Upper lobe of left lung (tissue), 4 donors: ENCODE measurements at regions not wholly inside any gene's neighbourhood (a gene's known extent, or its start where the extent isn't known, plus 50 kb on each side); places are given as distances from the start of the nearest gene placed in this dataset.

Experiments used
- CTCF ChIP-seq, 6 experiments: fragments of 450-650 bp in 4 of 6; fragments of 200-600 bp in 2 of 6; sonication (generic) in 2 of 6; IDR thresholded peaks; one replicate each; pipeline ENCODE4 v1.5.1; 2016 to 2019; ENCODE audit warnings: antibody characterized with exemption in 6 of 6
- POLR2A ChIP-seq, 4 donors: fragments of 450-650 bp; IDR thresholded peaks; one replicate each; pipeline ENCODE4 v1.5.1; 2016 to 2017; ENCODE audit warnings: antibody characterized with exemption in 4 of 4, mild to moderate bottlenecking in 2 of 4

- TF ChIP-seq CTCF (IDR thresholded peaks at IDR 0.05) (no peak), POLR2A (IDR thresholded peaks at IDR 0.05) (no peak)
These were observed 332.1 kb upstream of the FAM98A start for GRCh38 chr2:33931164-33931563.
